ENCODE measurements at regions not wholly inside any gene's neighbourhood (a gene's known extent, or its start where the extent isn't known, plus 50 kb on each side); places are given as distances from the start of the nearest gene placed in this dataset.

DNA sequence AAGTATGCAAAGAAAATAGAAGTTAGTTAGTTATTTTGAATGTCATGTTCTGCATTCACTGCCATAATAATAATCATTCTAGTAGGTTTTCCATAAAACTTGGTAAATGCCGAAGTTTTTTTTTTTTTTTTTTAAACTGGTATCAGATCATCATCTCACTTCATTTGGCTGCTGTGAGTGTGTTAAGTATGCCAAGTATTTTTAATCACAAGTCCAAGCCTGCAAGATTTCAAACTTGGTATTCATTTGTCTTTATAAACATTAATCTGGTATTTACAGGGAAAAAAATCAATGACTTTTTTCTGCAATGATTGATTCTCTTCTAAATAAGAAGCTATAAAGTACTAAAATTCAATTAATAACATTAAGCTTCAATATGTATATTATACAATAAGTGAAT is 248.9 kb downstream of the CCDC59 start:
- DNase-seq (ENCODE audit: extremely low spot score): no peak
- TF ChIP-seq, protein P1, sequence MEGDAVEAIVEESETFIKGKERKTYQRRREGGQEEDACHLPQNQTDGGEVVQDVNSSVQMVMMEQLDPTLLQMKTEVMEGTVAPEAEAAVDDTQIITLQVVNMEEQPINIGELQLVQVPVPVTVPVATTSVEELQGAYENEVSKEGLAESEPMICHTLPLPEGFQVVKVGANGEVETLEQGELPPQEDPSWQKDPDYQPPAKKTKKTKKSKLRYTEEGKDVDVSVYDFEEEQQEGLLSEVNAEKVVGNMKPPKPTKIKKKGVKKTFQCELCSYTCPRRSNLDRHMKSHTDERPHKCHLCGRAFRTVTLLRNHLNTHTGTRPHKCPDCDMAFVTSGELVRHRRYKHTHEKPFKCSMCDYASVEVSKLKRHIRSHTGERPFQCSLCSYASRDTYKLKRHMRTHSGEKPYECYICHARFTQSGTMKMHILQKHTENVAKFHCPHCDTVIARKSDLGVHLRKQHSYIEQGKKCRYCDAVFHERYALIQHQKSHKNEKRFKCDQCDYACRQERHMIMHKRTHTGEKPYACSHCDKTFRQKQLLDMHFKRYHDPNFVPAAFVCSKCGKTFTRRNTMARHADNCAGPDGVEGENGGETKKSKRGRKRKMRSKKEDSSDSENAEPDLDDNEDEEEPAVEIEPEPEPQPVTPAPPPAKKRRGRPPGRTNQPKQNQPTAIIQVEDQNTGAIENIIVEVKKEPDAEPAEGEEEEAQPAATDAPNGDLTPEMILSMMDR (IDR thresholded peaks at IDR 0.05; ENCODE audit: control extremely low read depth, extremely low read depth, low read depth, missing control alignments): no peak
- ChIA-PET CTCF (no interaction called here), POLR2A (no interaction called here)

DNA sequence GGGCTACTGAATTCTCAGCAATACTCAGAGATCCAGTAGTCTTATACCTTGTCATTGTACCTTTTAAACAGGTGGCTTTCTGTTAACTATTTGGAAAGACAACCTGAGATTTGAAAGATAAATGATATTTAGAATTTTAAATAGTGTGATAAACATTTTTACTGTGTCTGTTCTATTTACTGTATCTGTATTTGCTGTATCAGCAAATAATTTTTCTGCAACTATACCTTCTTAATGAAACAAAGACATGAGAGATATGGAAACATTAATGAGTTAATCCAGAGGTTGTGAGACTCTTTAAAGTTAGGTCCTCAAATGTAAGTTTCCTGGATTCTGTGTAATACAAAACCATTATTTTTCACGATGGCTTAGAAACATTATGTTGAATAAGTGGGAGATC is 249.6 kb downstream of the CCDC59 start:
- ChIA-PET CTCF (no interaction called here), POLR2A (no interaction called here)
- TF ChIP-seq, protein P1 (IDR thresholded peaks at IDR 0.05; ENCODE audit: control extremely low read depth, extremely low read depth, low read depth, missing control alignments): no peak
- no peak for DNase-seq (ENCODE audit: extremely low spot score)

DNA sequence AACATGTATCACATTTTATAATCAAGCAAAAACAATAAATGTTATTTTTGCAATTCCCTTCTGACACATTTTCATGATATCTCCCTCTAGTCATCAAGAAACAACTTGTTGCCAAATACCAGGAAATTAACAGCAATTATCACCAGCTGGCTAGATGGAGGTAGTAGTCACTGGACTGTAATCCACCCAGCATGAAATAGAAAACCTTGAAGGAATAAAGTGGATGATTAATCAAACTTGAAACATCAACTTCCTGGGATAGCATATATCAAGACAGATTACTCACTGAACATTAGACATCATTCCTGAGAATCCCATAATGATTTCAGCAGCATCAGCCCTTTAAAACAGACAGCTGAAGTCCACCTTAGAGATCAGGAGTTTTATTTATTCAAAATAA is 259.0 kb downstream of the CCDC59 start:
- TF ChIP-seq, protein P1 (IDR thresholded peaks at IDR 0.05; ENCODE audit: control extremely low read depth, extremely low read depth, low read depth, missing control alignments): no peak
- CTCF ChIA-PET: no interaction called here
- POLR2A ChIA-PET: no interaction called here
- no peak for DNase-seq (ENCODE audit: extremely low spot score)

DNA sequence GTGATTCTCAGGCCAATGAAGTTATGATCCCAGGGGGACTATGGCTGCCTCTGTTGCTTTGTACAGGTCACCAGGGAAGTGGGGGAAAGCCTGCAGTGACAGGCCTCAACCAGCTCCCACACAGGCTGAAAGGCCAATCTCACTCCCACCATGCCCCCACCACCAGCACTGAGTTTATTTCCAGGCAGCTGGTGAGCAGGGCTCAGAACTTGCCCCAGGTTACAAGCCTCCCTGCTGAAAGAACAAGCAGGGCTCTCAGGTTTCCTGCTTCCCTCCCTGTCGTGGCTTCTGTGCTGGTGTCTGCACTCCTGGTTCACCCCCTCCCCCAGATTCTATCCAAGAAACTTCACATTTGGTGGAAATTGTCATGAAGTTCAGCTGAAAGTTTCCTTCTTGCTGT is 260.3 kb downstream of the CCDC59 start:
- CTCF ChIA-PET: no interaction called here
- DNase-seq (ENCODE audit: extremely low spot score): no peak
- TF ChIP-seq, protein P1 (IDR thresholded peaks at IDR 0.05; ENCODE audit: control extremely low read depth, extremely low read depth, low read depth, missing control alignments): no peak
- POLR2A ChIA-PET: no interaction called here

DNA sequence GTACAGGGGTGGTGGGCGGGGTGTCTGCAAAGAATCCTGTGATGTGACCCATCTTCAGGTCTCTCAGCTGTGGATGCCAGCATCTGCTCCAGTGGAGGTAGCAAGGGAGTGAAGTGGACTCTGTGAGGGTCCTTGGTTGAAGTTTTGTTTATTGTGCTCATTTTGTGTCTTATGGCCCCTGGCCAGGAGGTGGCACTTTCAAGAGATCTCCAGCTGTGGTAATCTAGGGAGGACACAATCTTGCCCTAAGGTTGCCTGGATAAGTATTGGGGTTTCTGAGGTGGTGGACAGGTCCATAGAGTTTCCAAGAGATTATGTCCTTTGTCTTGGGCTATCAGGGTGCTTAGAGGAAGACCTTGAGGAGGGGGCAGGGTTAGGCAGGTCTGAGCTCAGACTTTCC is 260.7 kb downstream of the CCDC59 start:
- CTCF ChIA-PET: no interaction called here
- TF ChIP-seq, protein P1 (IDR thresholded peaks at IDR 0.05; ENCODE audit: control extremely low read depth, extremely low read depth, low read depth, missing control alignments): no peak
- no peak for DNase-seq (ENCODE audit: extremely low spot score)
- POLR2A ChIA-PET: no interaction called here

DNA sequence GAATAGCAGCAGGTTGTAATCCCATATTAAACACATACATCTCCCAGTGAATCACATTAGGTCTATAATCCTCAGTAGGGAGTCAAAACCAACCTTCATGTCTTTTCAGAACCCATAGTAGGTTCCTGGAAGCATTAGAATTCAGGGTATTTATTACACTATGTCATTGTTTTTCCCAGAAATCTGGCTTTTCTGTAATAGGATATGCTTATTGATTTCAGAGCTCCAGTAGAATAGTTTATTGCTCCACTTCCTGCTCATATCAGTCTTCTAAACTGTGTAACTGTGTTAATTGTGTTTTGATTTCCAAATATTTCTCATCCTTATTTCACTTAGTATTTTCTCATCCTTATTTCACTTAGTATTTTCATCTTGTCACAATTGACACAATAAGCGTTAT is 268.0 kb downstream of the CCDC59 start:
- POLR2A ChIA-PET: no interaction called here
- CTCF ChIA-PET: no interaction called here
- no peak for DNase-seq (ENCODE audit: extremely low spot score)
- TF ChIP-seq, protein P1 (IDR thresholded peaks at IDR 0.05; ENCODE audit: control extremely low read depth, extremely low read depth, low read depth, missing control alignments): no peak
